Breast epithelium (tissue), 3 donors: ENCODE measurements at regions not wholly inside any gene's neighbourhood (a gene's known extent, or its start where the extent isn't known, plus 50 kb on each side); places are given as distances from the start of the nearest gene placed in this dataset.

Experiments used
- POLR2A ChIP-seq: fragments of 450-650 bp; IDR thresholded peaks from one replicate; pipeline ENCODE4 v1.6.1; 2016; ENCODE audit warnings: antibody characterized with exemption, mild to moderate bottlenecking, moderate library complexity
- POLR2AphosphoS5 ChIP-seq, 3 donors: sonication (generic); formaldehyde crosslinking; IDR thresholded peaks; one replicate each; pipeline ENCODE4 v1.6.1; 2017; ENCODE audit warnings: antibody characterized with exemption in 3 of 3
- TF ChIP-seq, protein P1 (sequence below), 3 donors: fragments of 450-650 bp; IDR thresholded peaks; one replicate each; pipeline ENCODE4 v1.5.1; 2016 to 2017; ENCODE audit warnings: antibody characterized with exemption in 3 of 3, mild to moderate bottlenecking in 3 of 3, moderate library complexity in 3 of 3

DNA sequence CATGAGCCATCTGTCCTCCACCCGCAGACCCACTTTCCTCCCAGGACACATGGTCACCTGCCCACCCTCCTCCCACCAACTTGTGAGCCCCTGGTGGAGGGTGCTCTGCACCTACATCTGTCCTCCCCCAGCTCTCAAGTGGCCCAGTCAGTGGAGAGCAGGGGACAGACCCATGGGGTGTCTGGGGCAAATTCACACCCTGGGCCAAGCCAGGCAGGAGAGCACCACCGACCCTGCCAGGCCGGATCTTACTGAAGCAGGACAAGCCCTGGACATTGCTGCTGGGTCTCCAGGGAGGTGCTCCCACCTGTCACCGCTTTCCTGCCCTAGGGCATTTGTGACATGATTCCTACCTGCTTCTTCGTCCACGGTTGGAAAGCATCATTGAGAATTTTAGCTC is 221.6 kb downstream of the TUBA3C start:
- TF ChIP-seq, protein P1, sequence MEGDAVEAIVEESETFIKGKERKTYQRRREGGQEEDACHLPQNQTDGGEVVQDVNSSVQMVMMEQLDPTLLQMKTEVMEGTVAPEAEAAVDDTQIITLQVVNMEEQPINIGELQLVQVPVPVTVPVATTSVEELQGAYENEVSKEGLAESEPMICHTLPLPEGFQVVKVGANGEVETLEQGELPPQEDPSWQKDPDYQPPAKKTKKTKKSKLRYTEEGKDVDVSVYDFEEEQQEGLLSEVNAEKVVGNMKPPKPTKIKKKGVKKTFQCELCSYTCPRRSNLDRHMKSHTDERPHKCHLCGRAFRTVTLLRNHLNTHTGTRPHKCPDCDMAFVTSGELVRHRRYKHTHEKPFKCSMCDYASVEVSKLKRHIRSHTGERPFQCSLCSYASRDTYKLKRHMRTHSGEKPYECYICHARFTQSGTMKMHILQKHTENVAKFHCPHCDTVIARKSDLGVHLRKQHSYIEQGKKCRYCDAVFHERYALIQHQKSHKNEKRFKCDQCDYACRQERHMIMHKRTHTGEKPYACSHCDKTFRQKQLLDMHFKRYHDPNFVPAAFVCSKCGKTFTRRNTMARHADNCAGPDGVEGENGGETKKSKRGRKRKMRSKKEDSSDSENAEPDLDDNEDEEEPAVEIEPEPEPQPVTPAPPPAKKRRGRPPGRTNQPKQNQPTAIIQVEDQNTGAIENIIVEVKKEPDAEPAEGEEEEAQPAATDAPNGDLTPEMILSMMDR (IDR thresholded peaks at IDR 0.05): no peak
- no peak for TF ChIP-seq POLR2A
- TF ChIP-seq POLR2AphosphoS5 (IDR thresholded peaks at IDR 0.05): no peak
